OCI-LY7 (cell line): ENCODE measurements at regions not wholly inside any gene's neighbourhood (a gene's known extent, or its start where the extent isn't known, plus 50 kb on each side); places are given as distances from the start of the nearest gene placed in this dataset.

Experiments used
- BruUV-seq: library from RNA; stranded (reverse); fragments of 400-500 nt; replicated peaks from 2 replicates; lab custom pipeline; 2021; lab: Mats Ljungman, UMichigan
- CTCF ChIA-PET: fragments of 300-600 bp; sonication (Branson Sonifier 250); formaldehyde crosslinking; loops from one replicate; lab custom pipeline; 2022; ENCODE audit warnings: antibody characterized with exemption; ENCODE audit not compliant: unreplicated experiment; lab: Charles Lee
- POLR2A ChIA-PET: fragments of 300-600 bp; sonication (Branson Sonifier 250); formaldehyde crosslinking; loops from one replicate; lab custom pipeline; 2022; ENCODE audit warnings: antibody characterized with exemption; lab: Charles Lee
- DNase-seq: peaks from one replicate; pipeline ENCODE4 v3.0.0-alpha.2; 2015; ENCODE audit warnings: low spot score
- H2AFZ ChIP-seq: fragments of 200-600 bp; sonication (generic), shearing (Covaris generic); 2 replicates; pipeline ENCODE4 v1.6.1; 2014; ENCODE audit warnings: mild to moderate bottlenecking, antibody characterized with exemption, low read length, moderate library complexity
- H3K27ac ChIP-seq: fragments of 200-600 bp; sonication (generic); 2 replicates; pipeline ENCODE4 v1.5.1; 2014; ENCODE audit warnings: mixed run types, low read depth, mild to moderate bottlenecking, moderate library complexity, low read length, inconsistent platforms; ENCODE audit not compliant: poor library complexity, severe bottlenecking
- H3K36me3 ChIP-seq: fragments of 200-600 bp; sonication (generic); 2 replicates; pipeline ENCODE4 v1.6.1; 2014; ENCODE audit warnings: mild to moderate bottlenecking, antibody characterized with exemption, low read length, moderate library complexity, mixed read lengths; ENCODE audit not compliant: insufficient read depth
- H3K4me1 ChIP-seq: fragments of 200-600 bp; sonication (generic); 2 replicates; pipeline ENCODE4 v1.5.1; 2014; ENCODE audit warnings: mild to moderate bottlenecking, low read length; ENCODE audit not compliant: insufficient read depth, poor library complexity, severe bottlenecking
- H3K4me2 ChIP-seq: fragments of 200-600 bp; sonication (generic); 2 replicates; pipeline ENCODE4 v1.6.1; 2014; ENCODE audit warnings: mild to moderate bottlenecking, low read length
- H3K4me3 ChIP-seq: fragments of 200-600 bp; sonication (generic); 2 replicates; pipeline ENCODE4 v1.5.1; 2014; ENCODE audit warnings: mild to moderate bottlenecking, low read depth, low read length; ENCODE audit not compliant: poor library complexity, severe bottlenecking
- H3K79me2 ChIP-seq: fragments of 200-600 bp; sonication (generic); 2 replicates; pipeline ENCODE4 v1.6.1; 2016; ENCODE audit warnings: low read depth, mild to moderate bottlenecking, low read length, moderate library complexity, mixed read lengths; ENCODE audit not compliant: insufficient read depth
- H3K9me2 ChIP-seq: fragments of 200-600 bp; sonication (generic); 2 replicates; pipeline ENCODE4 v1.6.1; 2016; ENCODE audit warnings: mild to moderate bottlenecking, low read length, mixed read lengths; ENCODE audit not compliant: insufficient read depth
- H3K9me3 ChIP-seq: fragments of 200-600 bp; sonication (generic); 2 replicates; pipeline ENCODE4 v1.6.1; 2014; ENCODE audit warnings: mild to moderate bottlenecking, mixed run types, low read length, mixed read lengths
- H4K20me1 ChIP-seq: fragments of 200-600 bp; sonication (generic); 2 replicates; pipeline ENCODE4 v1.6.1; 2014; ENCODE audit warnings: mild to moderate bottlenecking, antibody characterized with exemption, low read length, moderate library complexity, mixed read lengths; ENCODE audit not compliant: insufficient read depth
- EZH2phosphoT487 ChIP-seq: fragments of 200-600 bp; sonication (generic); IDR thresholded peaks from 2 replicates; pipeline ENCODE4 v1.6.1; 2018; ENCODE audit warnings: low read depth, borderline replicate concordance, mild to moderate bottlenecking, mixed run types, antibody characterized with exemption, low read length, moderate library complexity, mixed read lengths
- intact Hi-C: fragments of 100-400 bp; cut with micrococcal nuclease; formaldehyde crosslinking; loops from one replicate; pipeline ENCODE4 v1.10.0; 2022; ENCODE audit not compliant: unreplicated experiment
- TF ChIP-seq, protein P1 (sequence below): fragments of 200-600 bp; sonication (generic); conservative IDR thresholded peaks from 2 replicates; pipeline ENCODE4 v1.5.1; 2014; ENCODE audit warnings: mild to moderate bottlenecking, antibody characterized with exemption, low read length, moderate library complexity, mixed read lengths

- Histone ChIP-seq H3K36me3 (no peaks in the 10 kb centered on the region), H3K79me2 (no peaks in the 10 kb centered on the region), H2AFZ (no peak overlapping the region), H3K9me3 (peaks cover 7% of the 10 kb centered on the region; the same call in 1 of the 2 replicates), H3K4me2 (no peak overlapping the region), H3K27ac (no peak overlapping the region), H3K4me1 (no peaks in the 10 kb centered on the region), H3K9me2 (no peaks in the 10 kb centered on the region), H4K20me1 (no peaks in the 10 kb centered on the region), H3K4me3 (no peak overlapping the region)
- intact Hi-C loops, result no loop called here
- no TSS peak for BruUV-seq
- ChIA-PET CTCF (no interaction called here), POLR2A (interaction anchor here (0.6 to 1.0 kb wide), 2 partner anchors 8 to 781 kb away, joined by 3 to 5 read pairs; no protein-coding TSS in a partner anchor)
- DNase-seq, result no peak
- no peak for TF ChIP-seq EZH2phosphoT487
- TF ChIP-seq, protein P1, sequence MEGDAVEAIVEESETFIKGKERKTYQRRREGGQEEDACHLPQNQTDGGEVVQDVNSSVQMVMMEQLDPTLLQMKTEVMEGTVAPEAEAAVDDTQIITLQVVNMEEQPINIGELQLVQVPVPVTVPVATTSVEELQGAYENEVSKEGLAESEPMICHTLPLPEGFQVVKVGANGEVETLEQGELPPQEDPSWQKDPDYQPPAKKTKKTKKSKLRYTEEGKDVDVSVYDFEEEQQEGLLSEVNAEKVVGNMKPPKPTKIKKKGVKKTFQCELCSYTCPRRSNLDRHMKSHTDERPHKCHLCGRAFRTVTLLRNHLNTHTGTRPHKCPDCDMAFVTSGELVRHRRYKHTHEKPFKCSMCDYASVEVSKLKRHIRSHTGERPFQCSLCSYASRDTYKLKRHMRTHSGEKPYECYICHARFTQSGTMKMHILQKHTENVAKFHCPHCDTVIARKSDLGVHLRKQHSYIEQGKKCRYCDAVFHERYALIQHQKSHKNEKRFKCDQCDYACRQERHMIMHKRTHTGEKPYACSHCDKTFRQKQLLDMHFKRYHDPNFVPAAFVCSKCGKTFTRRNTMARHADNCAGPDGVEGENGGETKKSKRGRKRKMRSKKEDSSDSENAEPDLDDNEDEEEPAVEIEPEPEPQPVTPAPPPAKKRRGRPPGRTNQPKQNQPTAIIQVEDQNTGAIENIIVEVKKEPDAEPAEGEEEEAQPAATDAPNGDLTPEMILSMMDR, result no peak
Observed at GRCh38 chr3:191644291-191644690, 183.3 kb downstream of the PYDC2 start.

GRCh38 chr3:191646242-191646641 lies 185.3 kb downstream of the PYDC2 start:
- no peaks in the 10 kb centered on the region for H3K79me2 ChIP-seq
- no peak for TF ChIP-seq EZH2phosphoT487
- TF ChIP-seq, protein P1, result no peak
- DNase-seq, result no peak
- no peak overlapping the region for H3K27ac ChIP-seq
- intact Hi-C loops, result no loop called here
- no peaks in the 10 kb centered on the region for H3K36me3 ChIP-seq
- peaks cover 7% of the 10 kb centered on the region; the same call in 1 of the 2 replicates for H3K9me3 ChIP-seq
- ChIA-PET CTCF (no interaction called here), POLR2A (no interaction called here)
- no peaks in the 10 kb centered on the region for H4K20me1 ChIP-seq
- no peak overlapping the region for H3K4me3 ChIP-seq
- BruUV-seq, result no TSS peak
- H3K4me1 ChIP-seq, result no peaks in the 10 kb centered on the region
- no peak overlapping the region for H3K4me2 ChIP-seq
- no peaks in the 10 kb centered on the region for H3K9me2 ChIP-seq
- no peak overlapping the region for H2AFZ ChIP-seq

DNA sequence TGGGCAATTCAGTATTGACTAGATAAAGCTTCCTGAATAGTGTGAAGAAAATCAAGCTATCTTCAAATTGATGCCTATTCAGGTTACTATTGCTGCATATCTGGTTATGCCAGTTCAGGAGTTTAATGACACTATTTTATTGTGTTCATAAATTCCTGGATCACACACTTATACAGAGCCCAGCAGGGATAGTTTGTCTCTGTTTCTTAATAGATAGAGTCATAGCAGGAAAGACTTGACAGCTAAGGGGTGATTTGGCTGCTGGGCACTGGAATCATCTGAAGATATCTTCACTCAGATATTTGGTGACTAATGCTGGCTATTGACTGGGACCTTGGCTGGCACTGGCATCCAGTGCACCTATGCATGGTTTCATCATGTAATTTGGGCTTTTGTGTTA lies 187.8 kb downstream of the PYDC2 start:
- TF ChIP-seq, protein P1, result no peak
- TF ChIP-seq EZH2phosphoT487, result no peak
- no TSS peak for BruUV-seq
- Histone ChIP-seq H3K79me2 (no peaks in the 10 kb centered on the region), H3K4me2 (no peak overlapping the region), H3K27ac (no peak overlapping the region), H3K9me3 (peaks cover 7% of the 10 kb centered on the region; the same call in 1 of the 2 replicates), H3K9me2 (no peaks in the 10 kb centered on the region), H2AFZ (no peak overlapping the region), H3K4me3 (no peak overlapping the region), H3K36me3 (no peaks in the 10 kb centered on the region), H4K20me1 (no peaks in the 10 kb centered on the region), H3K4me1 (no peaks in the 10 kb centered on the region)
- no peak for DNase-seq
- ChIA-PET POLR2A (no interaction called here), CTCF (no interaction called here)
- intact Hi-C loops, result no loop called here
